HEK293 (cell line): ENCODE measurements at regions not wholly inside any gene's neighbourhood (a gene's known extent, or its start where the extent isn't known, plus 50 kb on each side); places are given as distances from the start of the nearest gene placed in this dataset.

ENCODE experiments used
- CTCF ChIA-PET: fragments of 350-600 bp; formaldehyde crosslinking; extraction: SDS; loops from one replicate; lab custom pipeline; 2021; ENCODE audit warnings: antibody characterized with exemption; lab: Yijun Ruan, JAX
- POLR2A ChIA-PET: fragments of 300-600 bp; formaldehyde crosslinking; extraction: SDS; loops from one replicate; lab custom pipeline; 2020; ENCODE audit warnings: antibody characterized with exemption, inconsistent platforms; lab: Yijun Ruan, JAX
- H3K27ac ChIP-seq: fragments of 200-500 bp; sonication (Bioruptor generic); 2 replicates; pipeline ENCODE4 v1.5.1; 2014; ENCODE audit warnings: low read depth, low read length, control low read depth, inconsistent platforms; ENCODE audit errors: extremely low read depth
- H3K36me3 ChIP-seq, 2 experiments: fragments of 200-500 bp in 1 of 2; sonication (Bioruptor generic) in 1 of 2; 1 replicate in 1 of 2; 2 replicates in 1 of 2; pipeline ENCODE4 v1.5.1; 2014 to 2017; ENCODE audit warnings: inconsistent platforms in 2 of 2, low read length in 2 of 2; ENCODE audit not compliant: control insufficient read depth in 2 of 2, insufficient read depth in 1 of 2
- H3K4me1 ChIP-seq: fragments of 200-500 bp; sonication (Bioruptor generic); 2 replicates; pipeline ENCODE4 v1.5.1; 2014; ENCODE audit warnings: mild to moderate bottlenecking, low read length, inconsistent platforms; ENCODE audit not compliant: control insufficient read depth, insufficient read depth
- H3K4me3 ChIP-seq: 2 replicates; pipeline ENCODE4 v1.5.1; 2011; ENCODE audit warnings: low read depth, mild to moderate bottlenecking, control low read depth, low read length, moderate library complexity
- H3K9me3 ChIP-seq: fragments of 200-500 bp; sonication (Bioruptor generic); 2 replicates; pipeline ENCODE4 v1.5.1; 2014; ENCODE audit warnings: low read depth, low read length, inconsistent platforms; ENCODE audit not compliant: control insufficient read depth, insufficient read depth
- EGR2 ChIP-seq: fragments of 450-650 bp; formaldehyde crosslinking; IDR thresholded peaks from 2 replicates; pipeline ENCODE4 v1.5.1; 2016; ENCODE audit warnings: low read depth, missing biosample characterization, missing genetic modification characterization
- GLIS1 ChIP-seq: fragments of 450-650 bp; formaldehyde crosslinking; IDR thresholded peaks from 2 replicates; pipeline ENCODE4 v1.5.1; 2016; ENCODE audit warnings: missing biosample characterization, missing genetic modification characterization
- WT1 ChIP-seq: fragments of 450-650 bp; formaldehyde crosslinking; IDR thresholded peaks from 2 replicates; pipeline ENCODE4 v1.5.1; 2016; ENCODE audit warnings: missing biosample characterization, missing genetic modification characterization
- YY1 ChIP-seq: fragments of 450-650 bp; formaldehyde crosslinking; IDR thresholded peaks from 2 replicates; pipeline ENCODE4 v1.5.1; 2018; ENCODE audit warnings: missing biosample characterization, missing genetic modification characterization
- ZBTB1 ChIP-seq: fragments of 450-650 bp; formaldehyde crosslinking; IDR thresholded peaks from 2 replicates; pipeline ENCODE4 v1.5.1; 2016; ENCODE audit warnings: missing biosample characterization, missing genetic modification characterization
- ZBTB17 ChIP-seq: fragments of 450-650 bp; formaldehyde crosslinking; IDR thresholded peaks from 2 replicates; pipeline ENCODE4 v1.5.1; 2016; ENCODE audit warnings: missing biosample characterization, missing genetic modification characterization
- ZBTB48 ChIP-seq: fragments of 450-650 bp; formaldehyde crosslinking; IDR thresholded peaks from 2 replicates; pipeline ENCODE4 v1.5.1; 2016; ENCODE audit warnings: missing biosample characterization, missing genetic modification characterization
- ZBTB8A ChIP-seq: fragments of 450-650 bp; formaldehyde crosslinking; IDR thresholded peaks from 2 replicates; pipeline ENCODE4 v1.5.1; 2016; ENCODE audit warnings: missing biosample characterization, missing genetic modification characterization
- ZFHX2 ChIP-seq: fragments of 450-650 bp; formaldehyde crosslinking; conservative IDR thresholded peaks from 2 replicates; pipeline ENCODE4 v1.5.1; 2016; ENCODE audit warnings: missing biosample characterization, missing genetic modification characterization
- ZIC2 ChIP-seq: fragments of 450-650 bp; formaldehyde crosslinking; IDR thresholded peaks from 2 replicates; pipeline ENCODE4 v1.5.1; 2016; ENCODE audit warnings: missing biosample characterization, missing genetic modification characterization
- ZNF112 ChIP-seq: fragments of 450-650 bp; formaldehyde crosslinking; IDR thresholded peaks from 2 replicates; pipeline ENCODE4 v1.5.0; 2017; ENCODE audit warnings: missing biosample characterization, missing genetic modification characterization
- ZNF354C ChIP-seq: fragments of 450-650 bp; formaldehyde crosslinking; IDR thresholded peaks from 2 replicates; pipeline ENCODE4 v1.5.1; 2016; ENCODE audit warnings: missing biosample characterization, missing genetic modification characterization, low read depth, borderline replicate concordance
- ZNF366 ChIP-seq: fragments of 450-650 bp; formaldehyde crosslinking; conservative IDR thresholded peaks from 2 replicates; pipeline ENCODE4 v1.5.1; 2016; ENCODE audit warnings: missing biosample characterization, missing genetic modification characterization
- ZNF529 ChIP-seq: fragments of 450-650 bp; formaldehyde crosslinking; IDR thresholded peaks from 2 replicates; pipeline ENCODE4 v1.5.1; 2017; ENCODE audit warnings: missing genetic modification characterization, missing biosample characterization; ENCODE audit not compliant: insufficient replicate concordance
- ZNF548 ChIP-seq: fragments of 450-650 bp; formaldehyde crosslinking; IDR thresholded peaks from 2 replicates; pipeline ENCODE4 v1.5.1; 2016; ENCODE audit warnings: missing biosample characterization, missing genetic modification characterization
- ZNF571 ChIP-seq: fragments of 450-650 bp; formaldehyde crosslinking; IDR thresholded peaks from 2 replicates; pipeline ENCODE4 v1.5.0; 2017; ENCODE audit warnings: missing biosample characterization, missing genetic modification characterization
- ZNF600 ChIP-seq: fragments of 450-650 bp; formaldehyde crosslinking; IDR thresholded peaks from 2 replicates; pipeline ENCODE4 v1.5.1; 2016; ENCODE audit warnings: missing biosample characterization, missing genetic modification characterization
- ZNF660 ChIP-seq: fragments of 450-650 bp; IDR thresholded peaks from 2 replicates; pipeline ENCODE4 v1.5.1; 2018; ENCODE audit warnings: missing biosample characterization, mild to moderate bottlenecking, missing genetic modification characterization
- ZNF837 ChIP-seq: fragments of 450-650 bp; formaldehyde crosslinking; IDR thresholded peaks from 2 replicates; pipeline ENCODE4 v1.5.1; 2016; ENCODE audit warnings: missing biosample characterization, missing genetic modification characterization
- TF ChIP-seq, protein P1 (sequence below): fragments of 450-650 bp; formaldehyde crosslinking; IDR thresholded peaks from 2 replicates; pipeline ENCODE4 v1.5.1; 2017; ENCODE audit warnings: missing biosample characterization, missing genetic modification characterization
- TF ChIP-seq, protein P2 (sequence below): fragments of 450-650 bp; formaldehyde crosslinking; conservative IDR thresholded peaks from 2 replicates; pipeline ENCODE4 v1.5.1; 2016; ENCODE audit warnings: low read depth, missing biosample characterization, missing genetic modification characterization
- TF ChIP-seq, protein P3 (sequence below): fragments of 450-650 bp; formaldehyde crosslinking; IDR thresholded peaks from 2 replicates; pipeline ENCODE4 v1.5.1; 2016; ENCODE audit warnings: missing biosample characterization, missing genetic modification characterization

DNA sequence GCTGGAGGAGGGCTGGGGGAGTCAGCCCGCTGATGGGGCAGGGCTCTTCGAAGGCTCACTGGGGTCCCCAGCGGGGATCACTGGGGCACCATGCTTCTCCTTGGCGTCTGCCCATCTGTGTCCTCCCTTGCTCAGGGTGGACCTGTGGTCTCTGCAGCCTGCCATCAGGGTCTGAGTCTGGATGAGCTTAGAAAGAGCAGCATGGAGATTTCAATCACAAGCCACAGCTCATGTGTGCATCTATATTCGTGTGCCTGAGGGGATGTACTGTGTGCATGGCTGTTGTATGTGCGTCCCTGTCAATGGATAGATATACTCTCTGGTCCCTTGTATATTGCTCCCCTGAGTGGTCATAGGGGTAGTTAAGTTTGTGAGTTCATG is 126.6 kb upstream of the SDK2 start:
- ChIA-PET CTCF (interaction anchor here (0.6 kb wide), 1 partner anchor 228 kb away, joined by 3 read pairs; no protein-coding TSS in a partner anchor), POLR2A (interaction anchor here (1.2 kb wide), 1 partner anchor 27 kb away, joined by 3 read pairs; no protein-coding TSS in a partner anchor)
- Histone ChIP-seq H3K4me1 (peaks cover 5% of the 10 kb centered on the region; the same call in 1 of the 2 replicates), H3K36me3 (no peaks in the 10 kb centered on the region), H3K9me3 (no peaks in the 10 kb centered on the region), H3K27ac (no peak overlapping the region), H3K4me3 (no peak overlapping the region)
- TF ChIP-seq ZNF571 (tag by site-specific recombination) (no peak), ZBTB1 (no peak), ZBTB8A (tag by site-specific recombination) (0 out of 2 replicates have a peak, but pooled peaks have one; percentile 6), ZBTB48 (tag by site-specific recombination) (0 out of 2 replicates have a peak, but pooled peaks have one; percentile 1), ZNF112 (no peak), ZNF548 (tag by site-specific recombination) (no peak), WT1 (tag by site-specific recombination) (no peak), ZNF366 (tag by site-specific recombination) (no peak), YY1 (tag by site-specific recombination) (no peak), ZBTB17 (tag by site-specific recombination) (peak; percentile 46; the same call in 1 of the 2 replicates), ZNF529 (tag by site-specific recombination) (no peak), ZNF660 (tag by site-specific recombination) (no peak), ZNF837 (tag by site-specific recombination) (no peak), ZIC2 (tag by site-specific recombination) (0 out of 2 replicates have a peak, but pooled peaks have one; percentile 48)
- TF ChIP-seq, protein P1, sequence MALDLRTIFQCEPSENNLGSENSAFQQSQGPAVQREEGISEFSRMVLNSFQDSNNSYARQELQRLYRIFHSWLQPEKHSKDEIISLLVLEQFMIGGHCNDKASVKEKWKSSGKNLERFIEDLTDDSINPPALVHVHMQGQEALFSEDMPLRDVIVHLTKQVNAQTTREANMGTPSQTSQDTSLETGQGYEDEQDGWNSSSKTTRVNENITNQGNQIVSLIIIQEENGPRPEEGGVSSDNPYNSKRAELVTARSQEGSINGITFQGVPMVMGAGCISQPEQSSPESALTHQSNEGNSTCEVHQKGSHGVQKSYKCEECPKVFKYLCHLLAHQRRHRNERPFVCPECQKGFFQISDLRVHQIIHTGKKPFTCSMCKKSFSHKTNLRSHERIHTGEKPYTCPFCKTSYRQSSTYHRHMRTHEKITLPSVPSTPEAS = 0 out of 2 replicates have a peak, but pooled peaks have one; percentile 40
- TF ChIP-seq, protein P2, sequence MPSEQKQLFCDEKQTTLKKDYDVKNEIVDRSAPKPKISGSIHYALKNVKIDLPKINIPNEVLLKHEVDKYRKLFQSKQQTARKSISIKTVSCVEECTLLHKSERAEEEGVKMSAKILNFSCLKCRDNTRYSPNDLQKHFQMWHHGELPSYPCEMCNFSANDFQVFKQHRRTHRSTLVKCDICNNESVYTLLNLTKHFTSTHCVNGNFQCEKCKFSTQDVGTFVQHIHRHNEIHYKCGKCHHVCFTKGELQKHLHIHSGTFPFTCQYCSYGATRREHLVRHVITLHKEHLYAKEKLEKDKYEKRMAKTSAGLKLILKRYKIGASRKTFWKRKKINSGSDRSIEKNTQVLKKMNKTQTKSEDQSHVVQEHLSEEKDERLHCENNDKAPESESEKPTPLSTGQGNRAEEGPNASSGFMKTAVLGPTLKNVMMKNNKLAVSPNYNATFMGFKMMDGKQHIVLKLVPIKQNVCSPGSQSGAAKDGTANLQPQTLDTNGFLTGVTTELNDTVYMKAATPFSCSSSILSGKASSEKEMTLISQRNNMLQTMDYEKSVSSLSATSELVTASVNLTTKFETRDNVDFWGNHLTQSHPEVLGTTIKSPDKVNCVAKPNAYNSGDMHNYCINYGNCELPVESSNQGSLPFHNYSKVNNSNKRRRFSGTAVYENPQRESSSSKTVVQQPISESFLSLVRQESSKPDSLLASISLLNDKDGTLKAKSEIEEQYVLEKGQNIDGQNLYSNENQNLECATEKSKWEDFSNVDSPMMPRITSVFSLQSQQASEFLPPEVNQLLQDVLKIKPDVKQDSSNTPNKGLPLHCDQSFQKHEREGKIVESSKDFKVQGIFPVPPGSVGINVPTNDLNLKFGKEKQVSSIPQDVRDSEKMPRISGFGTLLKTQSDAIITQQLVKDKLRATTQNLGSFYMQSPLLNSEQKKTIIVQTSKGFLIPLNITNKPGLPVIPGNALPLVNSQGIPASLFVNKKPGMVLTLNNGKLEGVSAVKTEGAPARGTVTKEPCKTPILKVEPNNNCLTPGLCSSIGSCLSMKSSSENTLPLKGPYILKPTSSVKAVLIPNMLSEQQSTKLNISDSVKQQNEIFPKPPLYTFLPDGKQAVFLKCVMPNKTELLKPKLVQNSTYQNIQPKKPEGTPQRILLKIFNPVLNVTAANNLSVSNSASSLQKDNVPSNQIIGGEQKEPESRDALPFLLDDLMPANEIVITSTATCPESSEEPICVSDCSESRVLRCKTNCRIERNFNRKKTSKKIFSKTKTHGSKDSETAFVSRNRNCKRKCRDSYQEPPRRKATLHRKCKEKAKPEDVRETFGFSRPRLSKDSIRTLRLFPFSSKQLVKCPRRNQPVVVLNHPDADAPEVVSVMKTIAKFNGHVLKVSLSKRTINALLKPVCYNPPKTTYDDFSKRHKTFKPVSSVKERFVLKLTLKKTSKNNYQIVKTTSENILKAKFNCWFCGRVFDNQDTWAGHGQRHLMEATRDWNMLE (tag by site-specific recombination) = no peak
- TF ChIP-seq, protein P3, sequence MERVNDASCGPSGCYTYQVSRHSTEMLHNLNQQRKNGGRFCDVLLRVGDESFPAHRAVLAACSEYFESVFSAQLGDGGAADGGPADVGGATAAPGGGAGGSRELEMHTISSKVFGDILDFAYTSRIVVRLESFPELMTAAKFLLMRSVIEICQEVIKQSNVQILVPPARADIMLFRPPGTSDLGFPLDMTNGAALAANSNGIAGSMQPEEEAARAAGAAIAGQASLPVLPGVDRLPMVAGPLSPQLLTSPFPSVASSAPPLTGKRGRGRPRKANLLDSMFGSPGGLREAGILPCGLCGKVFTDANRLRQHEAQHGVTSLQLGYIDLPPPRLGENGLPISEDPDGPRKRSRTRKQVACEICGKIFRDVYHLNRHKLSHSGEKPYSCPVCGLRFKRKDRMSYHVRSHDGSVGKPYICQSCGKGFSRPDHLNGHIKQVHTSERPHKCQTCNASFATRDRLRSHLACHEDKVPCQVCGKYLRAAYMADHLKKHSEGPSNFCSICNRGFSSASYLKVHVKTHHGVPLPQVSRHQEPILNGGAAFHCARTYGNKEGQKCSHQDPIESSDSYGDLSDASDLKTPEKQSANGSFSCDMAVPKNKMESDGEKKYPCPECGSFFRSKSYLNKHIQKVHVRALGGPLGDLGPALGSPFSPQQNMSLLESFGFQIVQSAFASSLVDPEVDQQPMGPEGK (tag by site-specific recombination) = no peak
- TF ChIP-seq, all 188 proteins: peak for 5

DNA sequence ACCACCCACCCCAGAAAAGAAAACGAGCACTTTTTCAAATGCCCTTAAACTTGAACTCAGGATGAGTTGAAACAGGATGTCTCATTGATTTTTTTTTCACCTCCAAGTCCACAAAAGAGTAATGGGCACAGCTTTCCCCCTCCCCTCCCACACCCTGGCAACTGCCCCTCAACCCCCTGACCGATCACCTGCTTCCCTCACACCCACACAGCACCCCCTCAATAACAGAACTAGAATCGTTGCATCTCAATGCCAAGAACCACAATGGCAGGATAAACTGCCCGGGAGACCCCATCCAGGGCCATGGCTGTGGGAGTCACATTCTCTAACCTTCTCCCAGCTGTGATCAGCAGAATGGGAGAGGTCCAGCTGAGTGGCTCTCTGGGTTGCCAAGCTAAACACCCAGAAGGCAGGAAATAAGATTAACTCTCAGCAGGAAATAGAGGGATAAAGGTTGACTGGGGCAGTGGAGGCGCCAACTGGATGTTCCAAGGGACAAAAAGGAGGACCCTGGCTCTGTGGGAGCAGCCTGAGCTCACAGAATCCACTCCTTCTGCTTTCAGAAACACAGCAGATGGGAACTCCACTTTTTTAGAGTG is 128.0 kb upstream of the SDK2 start:
- H3K9me3 ChIP-seq = no peaks in the 10 kb centered on the region
- CTCF ChIA-PET = interaction anchor here (0.6 to 1.2 kb wide), 3 partner anchors 43 to 517 kb away, joined by 3 to 7 read pairs (median 3); no protein-coding TSS in a partner anchor
- no peak overlapping the region for H3K27ac ChIP-seq
- H3K4me3 ChIP-seq = no peak overlapping the region
- H3K36me3 ChIP-seq = no peaks in the 10 kb centered on the region
- POLR2A ChIA-PET = no interaction called here
- TF ChIP-seq GLIS1 (tag by site-specific recombination) (peak; percentile 49), EGR2 (peak; percentile 53), ZFHX2 (tag by site-specific recombination) (peak; percentile 68; the same call in 1 of the 2 replicates), ZIC2 (tag by site-specific recombination) (peak; percentile 99), ZNF600 (tag by site-specific recombination) (no peak), ZNF354C (tag by site-specific recombination) (no peak)
- H3K4me1 ChIP-seq = peaks cover 3% of the 10 kb centered on the region; the same call in 1 of the 2 replicates
